ENCODE measurements at regions not wholly inside any gene's neighbourhood (a gene's known extent, or its start where the extent isn't known, plus 50 kb on each side); places are given as distances from the start of the nearest gene placed in this dataset.
A peak's percentile ranks its signal among the peaks of the same experiment; 100 is the strongest.

- DNase-seq = no peak
Measured at GRCh38 chr5:61654876-61655275, 322.8 kb downstream of the ZSWIM6 start.

GRCh38 chr5:61657010-61657409, 325.0 kb downstream of the ZSWIM6 start:
- DNase-seq = no peak

GRCh38 chr5:61657686-61658085, 325.6 kb downstream of the ZSWIM6 start:
- no peak for DNase-seq

GRCh38 chr5:61658592-61659008, 326.5 kb downstream of the ZSWIM6 start:
- DNase-seq = peak; percentile 89 to 91

GRCh38 chr5:61659221-61659696, 327.2 kb downstream of the ZSWIM6 start:
- no peak for DNase-seq

- no peak for DNase-seq
Measured at GRCh38 chr5:61662670-61663069, 330.6 kb downstream of the ZSWIM6 start.

- DNase-seq = no peak
Measured at GRCh38 chr5:61666064-61666621, 334.1 kb downstream of the ZSWIM6 start.

- no peak for DNase-seq
Measured at GRCh38 chr5:61667525-61668218, 335.6 kb downstream of the ZSWIM6 start.

- no peak for DNase-seq
Measured at GRCh38 chr5:61669531-61669930, 337.5 kb downstream of the ZSWIM6 start.

- no peak for DNase-seq
Measured at GRCh38 chr5:61670941-61671340, 338.9 kb downstream of the ZSWIM6 start.

GRCh38 chr5:61673007-61673735, 341.1 kb downstream of the ZSWIM6 start:
- no peak for DNase-seq

- DNase-seq = no peak
Measured at GRCh38 chr5:61674378-61674777, 342.3 kb downstream of the ZSWIM6 start.

- no peak for DNase-seq
Measured at GRCh38 chr5:61675015-61675692, 343.1 kb downstream of the ZSWIM6 start.

GRCh38 chr5:61677220-61677619, 345.2 kb downstream of the ZSWIM6 start:
- no peak for DNase-seq

GRCh38 chr5:61678966-61679365, 346.9 kb downstream of the ZSWIM6 start:
- DNase-seq = no peak

- DNase-seq = no peak
Measured at GRCh38 chr5:61679562-61679961, 347.5 kb downstream of the ZSWIM6 start.

- DNase-seq = no peak
Measured at GRCh38 chr5:61680247-61680646, 348.2 kb downstream of the ZSWIM6 start.

- DNase-seq = no peak
Measured at GRCh38 chr5:61683148-61683547, 351.1 kb downstream of the ZSWIM6 start.

- no peak for DNase-seq
Measured at GRCh38 chr5:61683926-61684325, 351.9 kb downstream of the ZSWIM6 start.

- DNase-seq = no peak
Measured at GRCh38 chr5:61686491-61687257, 354.6 kb downstream of the ZSWIM6 start.

- DNase-seq = no peak
Measured at GRCh38 chr5:61687371-61687770, 355.3 kb downstream of the ZSWIM6 start.

- no peak for DNase-seq
Measured at GRCh38 chr5:61689153-61689846, 357.2 kb downstream of the ZSWIM6 start.
